Tibial artery (tissue), 4 donors: ENCODE measurements at regions not wholly inside any gene's neighbourhood (a gene's known extent, or its start where the extent isn't known, plus 50 kb on each side); places are given as distances from the start of the nearest gene placed in this dataset.

Experiments used
- DNase-seq, 2 donors: peaks; one replicate each; pipeline ENCODE4 v3.0.0-alpha.2; 2019
- H3K27ac ChIP-seq, 2 donors: fragments of 200-600 bp; sonication (generic) in 1 of 2; 1 replicate in 1 of 2; 2 replicates in 1 of 2; pipeline ENCODE4 v1.5.1; 2018 to 2019; ENCODE audit warnings: mild to moderate bottlenecking in 1 of 2
- H3K27me3 ChIP-seq, 2 donors: fragments of 200-600 bp; sonication (generic) in 1 of 2; one replicate each; pipeline versions ENCODE4 v1.5.1 to v1.6.0; 2016 to 2019
- H3K36me3 ChIP-seq, 3 donors: fragments of 200-600 bp; sonication (generic) in 2 of 3; one replicate each; pipeline ENCODE4 v1.5.1; 2016 to 2019; ENCODE audit warnings: mild to moderate bottlenecking in 2 of 3
- H3K4me1 ChIP-seq, 4 donors: fragments of 200-600 bp; sonication (generic) in 2 of 4; 1 replicate in 3 of 4; 2 replicates in 1 of 4; pipeline ENCODE4 v1.5.1; 2016 to 2019
- H3K4me3 ChIP-seq, 2 donors: fragments of 200-600 bp; sonication (generic) in 1 of 2; 1 replicate in 1 of 2; 2 replicates in 1 of 2; pipeline ENCODE4 v1.5.1; 2018 to 2019; ENCODE audit warnings: mild to moderate bottlenecking in 2 of 2
- H3K9me3 ChIP-seq, 3 donors: fragments of 200-600 bp; sonication (generic) in 1 of 3; one replicate each; pipeline ENCODE4 v1.5.1; 2016 to 2019
- CTCF ChIP-seq, 2 experiments: fragments of 200-600 bp in 1 of 2; fragments of 450-650 bp in 1 of 2; IDR thresholded peaks; one replicate each; pipeline ENCODE4 v1.5.1; 2017 to 2019; ENCODE audit warnings: antibody characterized with exemption in 2 of 2, mild to moderate bottlenecking in 1 of 2, moderate library complexity in 1 of 2
- intact Hi-C: fragments of 100-400 bp; cut with DNase I; formaldehyde crosslinking; loops from one replicate; pipeline ENCODE4 v1.15.0; 2023; ENCODE audit warnings: low total_unique reads

- no peak for TF ChIP-seq CTCF (IDR thresholded peaks at IDR 0.05)
- intact Hi-C loops: no loop called here
- Histone ChIP-seq H3K4me3 (no peak overlapping the region), H3K36me3 (no peaks in the 10 kb centered on the region), H3K4me1 (no peaks in the 10 kb centered on the region), H3K27ac (no peak overlapping the region), H3K9me3 (no peaks in the 10 kb centered on the region), H3K27me3 (no peaks in the 10 kb centered on the region)
- no peak for DNase-seq
These were observed 172.8 kb upstream of the SAMSN1 start for GRCh38 chr21:14718951-14719350.

- Histone ChIP-seq H3K9me3 (peaks cover 0 to 6% (median 0%) of the 10 kb centered on the region in 3 donors), H3K36me3 (no peaks in the 10 kb centered on the region), H3K27ac (no peak overlapping the region), H3K4me1 (no peaks in the 10 kb centered on the region), H3K4me3 (no peak overlapping the region), H3K27me3 (no peaks in the 10 kb centered on the region)
- intact Hi-C loops: no loop called here
- TF ChIP-seq CTCF (IDR thresholded peaks at IDR 0.05): no peak
- DNase-seq: no peak
These were observed 170.8 kb upstream of the SAMSN1 start for GRCh38 chr21:14716761-14717396.

- no peak for TF ChIP-seq CTCF (IDR thresholded peaks at IDR 0.05)
- intact Hi-C loops: no loop called here
- H3K36me3 ChIP-seq: no peaks in the 10 kb centered on the region
- no peak overlapping the region for H3K27ac ChIP-seq
- peaks cover 0 to 6% (median 0%) of the 10 kb centered on the region in 3 donors for H3K9me3 ChIP-seq
- H3K4me1 ChIP-seq: no peaks in the 10 kb centered on the region
- no peaks in the 10 kb centered on the region for H3K27me3 ChIP-seq
- no peak for DNase-seq
- no peak overlapping the region for H3K4me3 ChIP-seq
These were observed 167.0 kb upstream of the SAMSN1 start for GRCh38 chr21:14713109-14713508.

GRCh38 chr21:14712121-14712715, 166.1 kb upstream of the SAMSN1 start:
- Histone ChIP-seq H3K4me3 (no peak overlapping the region), H3K4me1 (no peaks in the 10 kb centered on the region), H3K27ac (no peak overlapping the region), H3K36me3 (no peaks in the 10 kb centered on the region), H3K9me3 (peaks cover 0 to 6% (median 0%) of the 10 kb centered on the region in 3 donors), H3K27me3 (no peaks in the 10 kb centered on the region)
- no peak for DNase-seq
- intact Hi-C loops: no loop called here
- no peak for TF ChIP-seq CTCF (IDR thresholded peaks at IDR 0.05)

- intact Hi-C loops: no loop called here
- TF ChIP-seq CTCF (IDR thresholded peaks at IDR 0.05): no peak
- no peaks in the 10 kb centered on the region for H3K27me3 ChIP-seq
- H3K9me3 ChIP-seq: peaks cover 0 to 6% (median 0%) of the 10 kb centered on the region in 3 donors
- H3K4me1 ChIP-seq: no peaks in the 10 kb centered on the region
- no peak overlapping the region for H3K27ac ChIP-seq
- no peaks in the 10 kb centered on the region for H3K36me3 ChIP-seq
- DNase-seq: no peak
- H3K4me3 ChIP-seq: no peak overlapping the region
These were observed 165.2 kb upstream of the SAMSN1 start for GRCh38 chr21:14711287-14711686.
